Stimulated activated CD4-positive, alpha-beta T cell treated with anti-CD3 and anti-CD28 coated beads, Interleukin-15, amount 100 ng/mL, for 24 hours (primary cell): ENCODE measurements at regions not wholly inside any gene's neighbourhood (a gene's known extent, or its start where the extent isn't known, plus 50 kb on each side); places are given as distances from the start of the nearest gene placed in this dataset.

Source experiments
- DNase-seq: peaks from one replicate; pipeline ENCODE4 v3.0.0-alpha.2; 2020

DNA sequence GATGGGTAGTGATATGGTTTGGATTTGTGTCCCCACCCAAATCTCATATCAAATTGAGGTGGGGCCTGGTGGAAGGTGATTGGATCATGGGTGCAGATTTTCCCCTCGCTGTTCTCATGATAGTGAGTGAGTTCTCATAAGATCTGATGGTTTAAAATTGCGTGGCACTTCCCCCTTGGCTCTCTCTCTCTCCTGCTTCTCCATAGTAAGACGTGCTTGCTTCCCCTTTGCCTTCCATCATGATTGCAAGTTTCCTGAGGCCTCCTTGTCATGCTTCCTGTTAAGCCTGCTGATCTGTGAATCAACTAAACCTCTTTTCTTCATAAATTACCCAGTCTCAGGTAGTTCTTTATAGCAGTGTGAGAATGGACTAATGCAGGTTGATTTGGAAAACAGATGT, 223.2 kb upstream of the APCDD1 start:
- DNase-seq, result no peak

DNA sequence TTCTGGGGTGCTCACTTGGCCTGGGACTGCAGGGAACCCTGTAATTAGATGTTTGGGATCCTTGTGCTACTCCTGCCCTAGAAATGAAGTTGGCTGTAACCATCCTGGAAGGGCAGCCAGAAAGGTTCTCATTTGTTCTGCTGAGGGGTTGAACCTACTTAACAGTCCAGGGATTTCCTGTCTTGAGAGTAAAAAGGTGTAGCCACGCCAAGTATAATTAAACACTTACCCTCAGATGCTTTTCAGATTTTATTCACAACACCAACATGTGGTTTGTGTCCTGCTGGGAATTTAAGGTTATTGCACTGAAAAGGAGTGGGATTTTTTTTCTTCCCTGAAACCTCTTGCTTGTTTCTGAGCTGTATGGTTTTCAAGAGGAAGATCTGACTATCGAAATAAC, 222.4 kb upstream of the APCDD1 start:
- DNase-seq, result no peak

DNA sequence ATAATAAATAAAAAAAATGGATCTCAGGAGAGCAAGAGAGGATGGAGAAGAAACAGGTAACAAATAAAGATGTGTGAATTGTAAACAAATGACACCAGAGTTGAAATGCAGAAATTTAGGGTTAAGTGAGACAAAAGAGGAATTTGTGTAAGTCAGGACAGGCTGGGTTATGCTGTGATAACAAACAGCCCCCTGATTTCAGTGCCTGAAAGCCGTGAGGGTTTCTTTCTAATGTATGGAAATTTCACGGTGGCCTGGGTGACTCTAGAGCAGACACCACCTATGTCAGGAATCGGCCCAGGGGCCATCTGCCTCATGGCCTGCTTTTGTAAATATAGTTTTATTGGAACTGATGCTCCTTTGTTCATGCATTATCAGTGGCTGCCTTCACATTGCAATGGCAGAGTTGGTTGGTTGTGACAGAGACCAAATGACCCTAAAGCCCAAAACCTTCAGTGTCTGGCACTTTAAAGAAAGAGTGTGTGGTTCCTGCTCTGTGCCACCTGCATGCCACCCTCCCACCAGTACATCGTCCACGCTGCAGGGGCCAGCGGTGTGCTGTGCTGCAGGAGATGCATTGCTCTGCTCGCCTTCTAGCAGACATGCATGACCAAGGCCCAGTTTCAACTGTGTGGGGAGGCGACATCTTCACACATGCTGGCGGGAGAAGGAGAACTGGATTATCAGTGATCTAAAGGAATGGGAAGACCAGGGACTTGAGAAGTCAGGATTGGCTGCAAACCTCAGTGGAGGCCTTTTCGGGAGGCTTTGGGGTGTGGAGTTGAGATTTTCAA, 221.2 kb upstream of the APCDD1 start:
- DNase-seq, result no peak

DNA sequence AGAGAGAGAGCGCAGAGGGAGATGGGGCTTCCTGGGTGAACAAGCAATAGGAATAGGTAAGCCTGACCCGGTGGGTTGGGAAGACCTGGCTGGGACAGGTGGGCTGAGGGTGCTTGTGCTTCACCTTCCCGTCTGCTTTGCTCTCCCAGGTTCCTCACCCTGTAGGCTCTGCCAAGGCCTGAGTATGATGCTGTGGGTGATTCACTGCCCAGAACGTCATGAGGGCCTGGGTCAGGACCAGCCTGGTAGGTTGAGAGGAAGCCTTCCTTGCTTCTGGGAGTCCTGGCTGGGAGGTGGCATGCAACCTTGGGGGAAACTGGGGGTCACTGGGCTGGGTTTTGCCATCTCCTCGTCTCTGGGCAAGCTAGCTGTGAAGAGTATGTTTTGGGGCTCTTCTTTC, 220.2 kb upstream of the APCDD1 start:
- no peak for DNase-seq

DNA sequence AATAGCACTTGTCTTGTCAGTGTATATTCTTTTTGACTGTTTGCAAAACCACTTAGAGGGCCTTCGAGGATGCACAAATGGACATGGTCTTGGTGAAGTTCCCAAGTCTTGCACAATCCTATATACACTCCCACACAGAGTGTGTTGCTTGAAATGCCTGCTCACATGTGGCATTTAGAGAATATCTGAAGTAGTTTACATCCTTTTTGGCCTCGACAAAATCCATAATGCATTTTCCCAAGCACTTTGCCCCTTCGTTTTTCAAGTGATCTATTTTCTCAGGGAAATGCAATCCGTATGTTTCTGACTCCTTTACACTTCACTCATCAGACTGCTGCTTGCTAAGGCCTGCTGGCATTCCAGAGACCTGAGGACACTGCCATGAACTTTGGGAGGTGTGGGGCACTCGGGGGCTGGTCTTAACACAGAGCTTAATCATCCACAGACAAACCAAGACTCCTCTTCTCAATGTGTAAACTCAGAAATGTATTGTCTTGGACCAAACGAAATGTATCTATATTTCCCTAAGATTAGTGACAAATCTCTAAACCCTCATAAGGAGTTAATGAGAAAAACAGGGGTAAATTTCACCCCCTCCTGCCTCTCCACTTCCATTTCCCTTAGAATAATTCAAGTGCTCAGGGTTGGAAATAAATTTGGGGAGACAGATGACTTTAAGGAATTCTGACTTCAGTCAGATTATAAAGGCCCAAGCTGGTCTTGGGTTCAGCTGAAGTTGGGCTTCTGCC, 219.3 kb upstream of the APCDD1 start:
- DNase-seq, result no peak

DNA sequence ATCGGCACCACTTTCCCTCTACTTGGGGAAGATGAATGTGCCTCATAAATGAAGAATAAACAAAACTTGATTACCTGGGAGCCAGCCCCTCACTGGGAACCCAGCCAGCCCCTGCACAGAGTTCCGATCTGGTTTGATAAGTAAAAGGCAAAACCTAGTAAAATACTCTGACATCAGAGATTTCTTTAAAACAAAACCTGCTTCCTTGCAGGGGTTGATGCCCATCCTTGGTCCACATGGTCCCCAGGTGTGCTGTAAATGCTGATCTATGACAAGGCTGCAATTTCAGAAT, 218.8 kb upstream of the APCDD1 start:
- no peak for DNase-seq

GRCh38 chr18:10239103-10239502, 215.3 kb upstream of the APCDD1 start:
- no peak for DNase-seq

DNA sequence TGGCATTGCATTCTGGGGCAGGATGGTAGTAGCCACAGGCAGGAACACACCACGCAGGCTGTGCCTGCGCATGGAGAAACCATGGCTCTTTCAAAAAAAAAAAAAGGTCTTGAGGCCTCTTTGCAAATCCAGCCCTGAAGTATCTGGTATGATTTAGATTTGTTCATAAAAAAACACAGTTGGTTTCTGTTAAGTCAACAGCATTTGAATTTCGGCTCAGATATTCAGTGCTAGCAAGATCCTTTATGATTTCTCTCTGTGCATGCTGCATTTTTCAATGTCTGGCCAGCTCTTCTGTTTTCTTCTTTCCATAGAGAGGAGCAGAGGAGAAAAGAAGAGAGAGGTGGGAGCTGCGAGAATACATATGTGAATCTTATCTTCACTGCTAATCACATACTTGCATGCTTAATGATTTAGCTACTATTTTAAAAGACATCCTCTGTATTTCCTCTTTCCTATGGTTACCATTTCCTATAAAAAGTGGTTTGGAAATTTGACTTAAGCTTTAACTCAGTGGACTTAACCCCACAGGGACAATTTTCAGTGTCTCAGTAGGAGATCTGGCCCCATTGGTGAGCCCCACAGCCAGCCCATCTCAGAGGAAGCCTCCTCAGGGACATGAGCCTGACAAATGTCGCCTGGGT, 214.3 kb upstream of the APCDD1 start:
- DNase-seq, result no peak

GRCh38 chr18:10240973-10241372, 213.5 kb upstream of the APCDD1 start:
- no peak for DNase-seq

DNA sequence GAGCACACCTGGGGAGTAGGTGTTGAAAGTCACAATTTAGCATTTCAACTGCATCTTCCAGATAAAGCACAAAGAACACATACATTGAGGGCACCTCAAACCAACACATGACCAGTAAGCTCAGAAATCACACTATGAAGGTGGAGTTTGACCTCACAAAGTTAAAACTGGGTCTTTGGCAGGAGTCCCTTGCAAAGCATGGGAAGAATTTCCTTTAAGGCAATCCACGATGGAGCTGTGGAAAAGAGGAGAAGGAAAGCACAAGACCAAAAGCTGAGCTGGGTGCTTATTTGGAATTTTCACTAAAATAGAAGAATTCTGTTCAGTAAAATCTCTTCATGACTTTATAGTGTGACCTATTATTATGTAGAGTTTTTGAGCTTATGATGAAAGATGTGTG, 212.9 kb upstream of the APCDD1 start:
- no peak for DNase-seq

GRCh38 chr18:10242936-10243680, 211.3 kb upstream of the APCDD1 start:
- DNase-seq, result no peak

DNA sequence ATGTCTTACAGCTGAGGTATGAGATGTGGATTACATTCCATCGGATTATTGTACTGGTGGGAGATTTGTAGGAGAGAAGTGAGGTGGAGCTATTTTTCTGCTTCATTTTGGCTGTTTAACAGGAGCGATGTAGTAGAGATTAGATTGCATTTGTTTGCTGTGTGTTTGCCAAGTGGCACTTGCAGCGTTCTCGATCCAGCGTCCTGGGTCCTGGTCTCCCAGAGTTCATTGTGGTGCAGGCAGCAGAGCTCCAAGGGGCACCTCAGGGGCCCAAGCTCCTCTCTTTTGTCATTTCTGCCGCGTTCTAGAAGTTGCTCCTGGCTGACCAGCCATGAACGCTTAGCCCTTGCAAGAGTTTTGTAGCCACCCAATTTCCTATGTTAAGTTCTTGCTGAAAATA, 210.1 kb upstream of the APCDD1 start:
- no peak for DNase-seq

GRCh38 chr18:10245031-10245845, 209.2 kb upstream of the APCDD1 start:
- DNase-seq, result no peak

DNA sequence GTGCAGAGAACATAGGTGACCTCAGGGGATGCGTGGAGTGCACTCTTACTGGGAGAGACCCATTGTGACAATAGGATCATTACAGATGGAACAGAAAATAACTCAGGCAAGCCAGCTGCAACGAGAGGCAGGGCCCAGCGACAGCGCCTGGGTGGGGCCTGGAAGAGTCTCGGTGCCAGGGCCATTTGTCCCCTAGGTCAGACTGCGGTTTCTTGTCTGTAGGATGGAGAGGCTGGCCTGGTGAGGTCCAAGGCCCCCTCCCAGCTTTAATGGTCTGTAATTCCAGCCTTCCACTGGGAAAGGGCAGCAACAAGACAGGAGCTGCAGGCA, 208.6 kb upstream of the APCDD1 start:
- DNase-seq, result no peak

DNA sequence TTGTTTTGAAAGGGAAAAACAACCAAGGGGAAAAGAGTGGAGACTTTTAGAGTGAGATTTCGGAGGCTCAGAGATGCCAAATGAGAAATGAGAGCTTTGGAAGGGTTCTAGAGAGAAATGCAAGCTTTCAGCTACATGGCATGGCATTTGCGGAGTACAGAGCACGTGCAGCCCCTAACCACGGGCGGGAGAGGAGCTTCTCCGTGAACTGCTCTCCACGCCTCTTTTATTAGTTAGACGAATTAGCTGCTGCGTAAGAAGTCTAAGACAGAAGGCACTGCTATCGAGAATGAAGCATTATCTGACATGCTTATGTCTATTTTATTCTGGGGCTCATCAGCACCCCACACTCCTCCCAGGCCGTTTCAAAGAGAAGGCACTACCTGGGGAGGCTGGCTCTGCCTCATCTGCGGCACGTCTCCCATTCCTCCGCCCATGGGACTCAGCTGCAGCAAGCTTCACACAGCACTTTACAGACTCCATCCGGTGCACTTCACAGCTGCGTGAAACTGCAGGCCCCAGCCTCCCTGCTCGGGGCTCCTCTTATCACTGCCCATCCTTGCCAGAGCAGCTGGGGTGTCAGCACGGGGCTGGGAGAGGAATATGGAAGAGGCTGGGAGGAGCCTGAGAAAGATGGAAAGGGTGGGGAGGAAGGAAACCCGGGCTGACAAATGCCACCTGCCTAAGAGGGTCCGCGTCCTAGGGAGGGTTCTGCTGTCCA, 207.3 kb upstream of the APCDD1 start:
- DNase-seq, result no peak

GRCh38 chr18:10247742-10248082, 206.7 kb upstream of the APCDD1 start:
- DNase-seq, result no peak

DNA sequence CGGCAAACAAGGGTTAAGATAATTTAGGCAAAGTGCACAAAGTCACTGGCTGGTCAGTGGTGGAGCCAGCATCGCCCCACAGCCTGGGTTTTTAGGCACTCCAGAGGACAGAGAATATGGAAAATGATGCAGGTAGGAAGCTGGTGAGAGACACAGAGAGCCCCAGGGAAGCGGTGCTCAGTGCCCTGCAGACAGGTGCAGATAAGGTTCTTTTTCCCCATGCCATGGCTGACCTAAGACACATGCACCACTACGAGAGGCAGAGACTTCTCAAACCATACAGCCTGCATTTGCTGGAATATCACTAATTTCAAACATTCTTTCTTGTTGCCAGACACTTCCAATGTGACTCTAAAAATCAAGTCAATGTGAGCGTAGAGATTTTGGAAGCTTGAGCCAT, 205.7 kb upstream of the APCDD1 start:
- no peak for DNase-seq

DNA sequence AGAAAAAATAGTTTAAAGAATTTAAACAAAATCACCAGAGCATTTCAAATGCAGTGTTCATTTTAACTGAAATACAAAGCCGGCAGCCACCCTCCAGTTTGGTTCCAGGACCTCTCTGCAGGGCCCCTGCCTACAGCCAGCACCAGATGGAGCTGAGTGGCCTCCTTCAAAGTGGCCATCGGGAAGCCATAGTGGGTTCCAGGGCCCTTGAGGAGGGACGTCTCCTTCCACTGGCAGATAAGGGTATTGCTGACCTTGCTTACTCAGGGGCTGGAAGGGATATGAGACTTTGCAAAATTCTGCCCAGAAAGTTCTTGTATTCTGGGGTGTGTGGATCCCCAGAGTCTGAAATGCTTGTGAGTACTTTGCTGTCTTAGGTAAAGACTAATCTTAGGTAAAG, 205.2 kb upstream of the APCDD1 start:
- DNase-seq, result no peak

GRCh38 chr18:10249801-10250200, 204.6 kb upstream of the APCDD1 start:
- DNase-seq, result no peak

- no peak for DNase-seq
These were observed 201.9 kb upstream of the APCDD1 start for GRCh38 chr18:10252494-10252893.

DNA sequence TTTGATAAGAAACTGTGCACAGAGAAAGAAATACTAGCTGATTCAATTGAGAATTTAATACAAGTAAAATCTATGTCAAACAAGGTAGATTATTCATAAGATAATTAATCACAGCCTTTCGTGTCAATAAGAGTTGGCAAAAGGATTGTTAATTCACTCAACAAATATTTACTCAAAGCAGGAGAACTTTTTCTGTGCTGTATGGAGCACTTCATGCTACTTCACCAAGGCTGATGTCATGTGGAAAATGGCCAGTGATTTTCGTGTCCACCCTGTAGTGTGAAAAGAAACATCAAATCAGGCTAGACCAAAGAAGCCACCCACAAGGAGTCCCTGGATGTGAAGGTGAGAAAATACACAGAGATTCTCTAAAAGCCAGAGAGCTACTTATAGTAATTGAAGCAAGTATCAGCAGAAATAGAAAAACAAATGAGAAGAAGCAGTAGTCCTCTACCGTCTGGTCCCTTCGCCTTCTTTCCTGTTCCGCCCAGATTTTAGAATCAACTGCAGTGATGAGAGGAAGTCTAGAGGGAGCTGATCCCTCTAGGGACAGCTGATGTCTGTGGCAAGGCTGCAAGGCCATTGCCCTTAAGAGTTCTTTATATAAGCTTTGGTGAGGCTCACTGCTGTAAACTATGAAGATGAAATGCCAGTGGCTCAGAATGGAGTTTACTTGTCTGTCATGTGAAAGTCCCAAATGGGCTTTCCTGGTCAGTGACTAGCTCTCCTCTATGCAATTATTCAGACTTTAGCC, 201.3 kb upstream of the APCDD1 start:
- DNase-seq, result no peak
